Suprapubic skin (tissue), 4 donors: ENCODE measurements at regions not wholly inside any gene's neighbourhood (a gene's known extent, or its start where the extent isn't known, plus 50 kb on each side); places are given as distances from the start of the nearest gene placed in this dataset.
"Not testable (repeated sequence)": the region's sequence is repeated elsewhere in the genome, so short reads cannot be mapped to it uniquely, and the experiment has no call there.

Experiments used
- DNase-seq, 2 donors: peaks; one replicate each; pipeline ENCODE4 v3.0.0-alpha.2; 2019; ENCODE audit warnings: low spot score in 2 of 2
- H3K27ac ChIP-seq: fragments of 200-600 bp; sonication (generic); one replicate; pipeline ENCODE4 v1.5.1; 2019
- H3K27me3 ChIP-seq: fragments of 200-600 bp; sonication (generic); one replicate; pipeline ENCODE4 v1.5.1; 2019
- H3K36me3 ChIP-seq: fragments of 200-600 bp; sonication (generic); one replicate; pipeline ENCODE4 v1.5.1; 2019
- H3K4me1 ChIP-seq: fragments of 200-600 bp; sonication (generic); one replicate; pipeline ENCODE4 v1.5.1; 2019
- H3K4me3 ChIP-seq: fragments of 200-600 bp; sonication (generic); one replicate; pipeline ENCODE4 v1.5.1; 2019; ENCODE audit warnings: mild to moderate bottlenecking
- H3K9me3 ChIP-seq: fragments of 200-600 bp; sonication (generic); one replicate; pipeline ENCODE4 v1.5.1; 2019
- EP300 ChIP-seq: sonication (generic); formaldehyde crosslinking; IDR thresholded peaks from one replicate; pipeline ENCODE4 v1.6.1; 2017; ENCODE audit warnings: antibody characterized with exemption
- POLR2A ChIP-seq, 2 donors: fragments of 450-650 bp; IDR thresholded peaks; one replicate each; pipeline ENCODE4 v1.6.1; 2017; ENCODE audit warnings: antibody characterized with exemption in 2 of 2, mild to moderate bottlenecking in 2 of 2, moderate library complexity in 2 of 2
- POLR2AphosphoS5 ChIP-seq, 3 donors: sonication (generic); formaldehyde crosslinking; IDR thresholded peaks; one replicate each; pipeline ENCODE4 v1.6.1; 2017; ENCODE audit warnings: antibody characterized with exemption in 3 of 3
- WGBS: methylation state at CpG from one replicate; pipeline ENCODE4 v1.1.5; 2018; 5-methylcytosine and 5-hydroxymethylcytosine counted together
- TF ChIP-seq, protein P1 (sequence below), 2 donors: fragments of 200-600 bp in 1 of 2; fragments of 450-650 bp in 1 of 2; sonication (generic) in 1 of 2; IDR thresholded peaks; one replicate each; pipeline ENCODE4 v1.5.1; 2016 to 2019; ENCODE audit warnings: antibody characterized with exemption in 2 of 2, mild to moderate bottlenecking in 1 of 2, moderate library complexity in 1 of 2

GRCh38 chr3:87949189-87949878, 109.5 kb downstream of the CGGBP1 start:
- no peak overlapping the region for H3K4me3 ChIP-seq
- DNase-seq = no peak
- no peaks in the 10 kb centered on the region for H3K4me1 ChIP-seq
- H3K27ac ChIP-seq = no peak overlapping the region
- WGBS = 49% methylated on average over 4 of the region's 4 CpGs
- no peaks in the 10 kb centered on the region for H3K36me3 ChIP-seq
- no peaks in the 10 kb centered on the region for H3K27me3 ChIP-seq
- no peaks in the 10 kb centered on the region for H3K9me3 ChIP-seq
- no peak for TF ChIP-seq POLR2A (IDR thresholded peaks at IDR 0.05)
- no peak for TF ChIP-seq EP300

DNA sequence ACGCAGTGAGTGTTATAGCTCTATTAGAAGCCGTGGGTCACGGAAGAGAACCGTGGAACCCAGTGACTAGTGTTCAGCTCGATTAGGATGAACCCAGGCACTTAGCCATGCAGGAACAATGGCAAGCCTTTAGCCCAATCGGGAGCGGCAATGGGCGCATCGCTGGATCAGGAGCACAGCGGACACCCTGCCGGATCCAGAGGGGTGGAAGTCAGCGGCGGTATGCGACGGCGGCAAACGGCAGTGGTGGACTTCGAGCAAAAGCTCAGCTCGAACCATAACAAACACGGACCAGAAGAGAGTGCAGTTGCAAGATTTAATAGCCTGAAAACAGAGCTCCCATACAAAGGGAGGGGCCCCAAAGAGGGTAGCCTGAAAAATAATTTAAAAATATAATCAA, 112.8 kb downstream of the CGGBP1 start:
- 96% methylated on average over 19 of the region's 20 CpGs for WGBS
- not testable (repeated sequence) for H3K4me1 ChIP-seq, H3K27ac ChIP-seq, H3K9me3 ChIP-seq, H3K4me3 ChIP-seq, H3K36me3 ChIP-seq, H3K27me3 ChIP-seq, DNase-seq

GRCh38 chr3:87942256-87942655, 116.5 kb downstream of the CGGBP1 start:
- H3K4me1 ChIP-seq, DNase-seq, H3K36me3 ChIP-seq, H3K27ac ChIP-seq, H3K4me3 ChIP-seq, H3K9me3 ChIP-seq, H3K27me3 ChIP-seq: not testable (repeated sequence)
- 88% methylated on average over 8 of the region's 8 CpGs for WGBS

DNA sequence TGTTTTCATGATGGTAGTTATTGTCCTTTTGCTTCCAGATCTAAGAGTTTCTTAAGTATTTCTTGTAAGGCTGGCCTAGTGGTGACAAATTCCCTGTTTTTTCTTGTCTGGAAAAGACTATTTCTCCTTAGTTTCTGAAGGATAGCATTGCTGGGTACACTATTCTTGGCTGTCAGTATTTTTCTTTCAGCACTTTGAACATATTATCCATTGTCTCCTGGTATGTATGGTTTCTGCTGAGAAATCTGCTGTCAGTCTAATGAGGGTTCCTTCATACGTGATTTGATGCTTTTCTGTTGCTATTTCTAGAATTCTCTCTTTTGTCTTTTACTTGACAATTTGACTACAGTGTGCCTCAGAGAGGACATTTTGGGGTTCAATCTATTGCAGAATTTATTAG, 134.3 kb downstream of the CGGBP1 start:
- TF ChIP-seq, protein P1, sequence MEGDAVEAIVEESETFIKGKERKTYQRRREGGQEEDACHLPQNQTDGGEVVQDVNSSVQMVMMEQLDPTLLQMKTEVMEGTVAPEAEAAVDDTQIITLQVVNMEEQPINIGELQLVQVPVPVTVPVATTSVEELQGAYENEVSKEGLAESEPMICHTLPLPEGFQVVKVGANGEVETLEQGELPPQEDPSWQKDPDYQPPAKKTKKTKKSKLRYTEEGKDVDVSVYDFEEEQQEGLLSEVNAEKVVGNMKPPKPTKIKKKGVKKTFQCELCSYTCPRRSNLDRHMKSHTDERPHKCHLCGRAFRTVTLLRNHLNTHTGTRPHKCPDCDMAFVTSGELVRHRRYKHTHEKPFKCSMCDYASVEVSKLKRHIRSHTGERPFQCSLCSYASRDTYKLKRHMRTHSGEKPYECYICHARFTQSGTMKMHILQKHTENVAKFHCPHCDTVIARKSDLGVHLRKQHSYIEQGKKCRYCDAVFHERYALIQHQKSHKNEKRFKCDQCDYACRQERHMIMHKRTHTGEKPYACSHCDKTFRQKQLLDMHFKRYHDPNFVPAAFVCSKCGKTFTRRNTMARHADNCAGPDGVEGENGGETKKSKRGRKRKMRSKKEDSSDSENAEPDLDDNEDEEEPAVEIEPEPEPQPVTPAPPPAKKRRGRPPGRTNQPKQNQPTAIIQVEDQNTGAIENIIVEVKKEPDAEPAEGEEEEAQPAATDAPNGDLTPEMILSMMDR (IDR thresholded peaks at IDR 0.05) = no peak
- TF ChIP-seq EP300 (no peak), POLR2A (IDR thresholded peaks at IDR 0.05) (no peak), POLR2AphosphoS5 (IDR thresholded peaks at IDR 0.05) (no peak)
- H3K27ac ChIP-seq = no peak overlapping the region
- H3K4me3 ChIP-seq = no peak overlapping the region
- H3K27me3 ChIP-seq = no peaks in the 10 kb centered on the region
- 65% methylated on average over 1 of the region's 1 CpG for WGBS
- no peak for DNase-seq
- H3K36me3 ChIP-seq = no peaks in the 10 kb centered on the region
- no peaks in the 10 kb centered on the region for H3K4me1 ChIP-seq
- H3K9me3 ChIP-seq = peaks cover 11% of the 10 kb centered on the region

- no peak for DNase-seq
- Histone ChIP-seq H3K4me1 (no peaks in the 10 kb centered on the region), H3K27ac (no peak overlapping the region), H3K36me3 (no peaks in the 10 kb centered on the region), H3K27me3 (no peaks in the 10 kb centered on the region), H3K9me3 (peaks cover 8% of the 10 kb centered on the region), H3K4me3 (no peak overlapping the region)
- TF ChIP-seq EP300 (no peak), POLR2A (IDR thresholded peaks at IDR 0.05) (no peak), POLR2AphosphoS5 (IDR thresholded peaks at IDR 0.05) (no peak)
- TF ChIP-seq, protein P1 (IDR thresholded peaks at IDR 0.05) = no peak
- 57% methylated on average over 1 of the region's 1 CpG for WGBS
These were observed 138.3 kb downstream of the CGGBP1 start for GRCh38 chr3:87920549-87920948.

DNA sequence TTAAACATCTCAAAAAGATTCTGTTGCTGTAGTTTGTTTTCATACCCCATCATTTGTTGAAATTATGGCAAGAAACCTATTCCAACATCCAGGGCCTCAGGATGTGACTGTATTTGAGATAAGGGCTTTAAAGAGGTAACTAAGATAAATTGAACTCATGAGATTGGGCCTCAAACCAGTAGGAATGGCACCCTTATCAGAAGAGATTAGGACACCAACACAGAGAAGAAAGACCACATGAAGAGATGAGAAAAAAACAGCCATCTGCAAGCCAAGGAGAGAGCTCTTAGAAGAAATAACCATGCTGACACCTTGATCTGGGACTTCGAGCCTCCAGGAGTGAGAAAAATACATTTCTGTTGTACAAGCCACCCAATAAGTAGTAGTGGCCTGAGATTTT, 157.7 kb downstream of the CGGBP1 start:
- Histone ChIP-seq H3K27ac (no peak overlapping the region), H3K4me1 (no peaks in the 10 kb centered on the region), H3K36me3 (no peaks in the 10 kb centered on the region), H3K9me3 (no peaks in the 10 kb centered on the region), H3K27me3 (no peaks in the 10 kb centered on the region), H3K4me3 (no peak overlapping the region)
- TF ChIP-seq POLR2A (IDR thresholded peaks at IDR 0.05) = no peak
- no peak for DNase-seq
- WGBS = 81% methylated on average over 1 of the region's 1 CpG

- TF ChIP-seq EP300 = no peak
- TF ChIP-seq POLR2A (IDR thresholded peaks at IDR 0.05) = no peak
- no peak for TF ChIP-seq POLR2AphosphoS5 (IDR thresholded peaks at IDR 0.05)
- TF ChIP-seq, protein P1 (IDR thresholded peaks at IDR 0.05) = no peak
- Histone ChIP-seq H3K27me3 (no peaks in the 10 kb centered on the region), H3K36me3 (no peaks in the 10 kb centered on the region), H3K4me1 (no peaks in the 10 kb centered on the region), H3K9me3 (no peaks in the 10 kb centered on the region), H3K27ac (no peak overlapping the region), H3K4me3 (no peak overlapping the region)
- 22% methylated on average over 1 of the region's 1 CpG for WGBS
- no peak for DNase-seq
These were observed 158.7 kb downstream of the CGGBP1 start for GRCh38 chr3:87900061-87900460.
